HG02981 (cell line): ENCODE measurements at regions not wholly inside any gene's neighbourhood (a gene's known extent, or its start where the extent isn't known, plus 50 kb on each side); places are given as distances from the start of the nearest gene placed in this dataset.
"Not testable (repeated sequence)": the region's sequence is repeated elsewhere in the genome, so short reads cannot be mapped to it uniquely, and the experiment has no call there.

Experiments
- ATAC-seq: cut with Tn5 transposase; IDR thresholded peaks from one replicate; pipeline ENCODE4 v1.9.1; 2021; ENCODE audit warnings: mild to moderate bottlenecking, moderate library complexity; ENCODE audit not compliant: unreplicated experiment

DNA sequence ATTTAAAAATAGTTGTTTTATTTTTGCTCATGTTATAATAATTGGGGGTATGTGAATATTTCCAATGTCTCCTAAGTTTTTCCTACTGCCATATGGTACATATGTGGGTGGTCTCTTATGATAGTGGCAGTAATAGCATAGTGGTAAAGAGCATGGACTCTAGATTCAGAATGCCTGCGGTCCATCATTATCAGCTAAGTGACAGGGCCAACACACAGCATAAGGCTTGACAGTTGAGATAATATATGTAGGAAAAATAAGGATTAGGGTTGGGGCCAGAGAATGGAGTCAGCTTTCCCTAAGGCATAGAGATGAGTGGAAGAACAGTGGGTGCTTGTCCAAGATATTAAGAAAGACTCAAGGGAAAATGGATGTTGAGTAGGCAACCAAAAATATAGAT lies 2707.5 kb downstream of the PCDH7 start:
- ATAC-seq = no peak

DNA sequence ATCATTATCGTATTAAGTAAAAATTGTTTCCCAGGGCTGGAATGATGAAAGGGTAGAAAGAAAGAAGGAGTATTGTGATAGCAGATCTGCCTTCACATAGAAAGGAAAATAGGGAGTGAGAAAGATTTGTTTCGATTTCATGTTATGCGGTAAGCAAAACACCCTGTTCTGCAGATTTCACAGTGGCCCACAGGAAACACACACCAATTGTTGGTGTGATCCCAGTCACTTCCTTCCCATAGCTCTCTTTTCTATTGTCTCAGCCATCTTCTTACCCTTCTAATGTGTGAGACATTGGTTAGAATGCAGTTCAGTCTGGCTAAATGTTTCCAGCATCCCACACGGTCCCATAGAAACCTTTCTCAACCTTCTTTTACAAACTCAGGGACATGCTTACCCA lies 2709.8 kb downstream of the PCDH7 start:
- ATAC-seq = no peak

DNA sequence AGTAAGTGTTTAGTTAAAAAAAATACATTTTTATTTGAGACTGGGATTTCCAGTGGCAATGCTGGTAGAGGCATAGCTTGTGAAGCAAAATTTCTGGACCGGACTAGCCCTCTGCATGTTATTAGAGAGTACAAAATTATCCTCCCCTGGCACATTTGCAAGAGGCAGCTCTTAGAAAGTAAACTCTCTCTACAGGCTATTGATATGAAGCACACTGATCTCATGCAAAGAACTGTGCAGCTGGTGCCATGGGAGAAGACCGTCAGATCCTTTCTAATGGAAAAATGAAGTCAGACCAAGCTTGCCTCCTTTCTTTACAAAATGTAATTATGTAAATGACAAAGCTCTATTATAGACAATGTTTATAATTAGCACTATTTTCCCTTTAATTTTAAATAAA lies 2717.2 kb downstream of the PCDH7 start:
- no peak for ATAC-seq

DNA sequence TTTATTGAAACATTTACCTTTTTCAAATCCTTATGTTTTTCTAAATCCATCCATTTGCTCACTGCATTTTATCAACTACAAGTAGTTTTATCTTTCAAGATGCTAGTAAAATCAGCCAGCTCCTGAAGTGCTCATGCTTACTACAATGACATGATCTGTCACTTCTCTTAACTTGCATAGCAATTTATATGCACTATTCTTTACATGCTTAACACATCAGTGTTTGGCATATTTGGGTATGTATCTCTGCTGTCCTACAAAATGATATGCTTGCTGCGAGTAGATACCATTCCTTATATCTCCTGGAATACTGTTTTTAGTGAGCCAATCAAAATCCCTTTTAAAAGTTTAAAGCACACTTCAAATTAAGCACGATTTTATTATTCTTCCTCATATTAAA lies 2726.8 kb downstream of the PCDH7 start:
- no peak for ATAC-seq

DNA sequence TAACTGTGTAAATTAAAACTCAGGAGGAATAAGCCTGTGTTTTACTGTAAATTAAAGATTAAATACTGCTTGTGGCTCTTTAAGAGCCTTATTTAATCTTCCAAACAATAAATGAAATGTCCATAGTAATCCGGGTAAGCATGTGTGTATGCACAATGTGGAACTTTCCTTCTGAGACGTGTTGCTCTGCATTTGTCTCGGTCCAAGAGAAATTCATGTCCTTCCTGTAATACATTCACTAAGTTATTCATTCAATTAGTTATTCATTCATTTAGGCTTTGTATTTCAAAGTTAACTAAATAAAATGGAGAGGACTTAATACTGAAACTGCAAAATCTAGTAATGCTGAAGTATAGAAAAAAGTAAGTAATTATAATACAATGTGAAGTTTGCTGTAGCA lies 2728.8 kb downstream of the PCDH7 start:
- ATAC-seq = no peak

DNA sequence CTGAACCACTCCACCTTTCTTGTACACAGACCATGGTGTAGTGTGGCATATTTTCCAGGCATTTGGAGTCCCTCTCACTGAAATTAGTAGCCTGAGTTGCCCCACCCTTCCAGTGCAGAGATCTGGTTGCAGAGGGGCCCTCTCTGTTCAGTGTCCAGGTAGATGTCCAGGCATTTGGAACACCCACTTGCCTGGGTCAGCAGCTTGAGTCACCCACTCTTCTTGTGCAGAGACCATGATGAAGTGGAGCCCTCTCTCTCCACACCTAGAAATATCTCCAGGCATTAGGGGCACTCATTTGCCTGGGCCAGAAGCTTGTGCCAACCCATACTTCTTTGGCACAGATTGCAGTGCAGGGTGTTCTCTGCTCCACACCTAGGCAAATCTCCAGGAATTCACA lies 2733.3 kb downstream of the PCDH7 start:
- no peak for ATAC-seq

DNA sequence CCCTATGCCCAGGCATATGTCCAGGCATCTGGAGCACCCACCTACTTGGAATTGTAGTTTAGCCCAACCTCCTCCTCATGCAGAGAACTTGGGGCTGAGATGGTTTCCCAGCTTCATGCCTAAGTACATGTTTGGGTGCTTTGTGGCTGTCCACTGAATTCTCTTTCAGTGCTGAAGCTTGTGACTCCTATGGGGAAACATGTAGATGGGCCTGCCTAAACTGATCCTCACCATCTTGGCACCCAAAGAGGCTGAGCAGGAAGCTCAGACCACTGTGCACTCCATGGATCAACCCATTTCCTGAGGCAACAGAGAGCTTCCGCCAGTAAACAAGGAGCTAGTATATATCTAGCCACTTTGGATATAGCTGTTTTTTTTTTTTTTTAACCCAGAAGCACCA lies 2733.7 kb downstream of the PCDH7 start:
- ATAC-seq = no peak

DNA sequence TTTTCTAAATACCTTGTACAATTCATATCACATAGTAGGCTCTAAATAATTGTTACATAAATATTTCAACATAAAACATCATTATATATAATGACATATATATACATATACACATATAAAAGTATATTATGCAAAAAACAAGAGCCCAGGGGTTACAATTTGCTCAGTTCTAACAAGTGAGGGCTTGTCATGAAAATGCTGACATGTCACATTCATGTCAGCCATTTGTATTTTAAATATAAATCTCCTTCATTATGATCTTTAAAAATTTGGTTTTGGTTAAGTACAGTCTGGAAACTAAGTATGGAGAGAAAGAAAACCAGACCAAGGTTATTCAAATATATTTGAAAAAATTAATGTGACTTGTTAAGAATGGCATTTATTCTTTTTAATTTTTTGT lies 2745.4 kb downstream of the PCDH7 start:
- no peak for ATAC-seq

DNA sequence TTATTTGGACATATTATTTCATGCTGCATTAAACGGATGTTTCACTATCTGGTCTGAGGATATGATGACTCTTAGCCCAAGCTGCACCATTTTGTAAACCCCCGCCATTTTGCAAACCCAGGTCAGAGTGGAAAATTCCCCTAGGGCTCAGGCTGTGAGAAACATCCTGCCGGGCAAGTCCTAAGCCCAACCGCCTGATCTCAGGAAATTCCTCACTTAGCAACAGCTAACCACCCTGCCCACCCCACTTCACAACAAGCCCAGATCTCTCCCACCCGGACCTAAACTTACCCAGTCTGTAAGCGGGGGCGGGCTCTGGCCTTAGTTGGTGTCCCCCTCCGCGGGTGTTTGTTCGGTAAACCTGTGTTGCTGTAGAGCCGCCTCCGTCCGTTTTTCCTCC lies 2747.1 kb downstream of the PCDH7 start:
- ATAC-seq = no peak

DNA sequence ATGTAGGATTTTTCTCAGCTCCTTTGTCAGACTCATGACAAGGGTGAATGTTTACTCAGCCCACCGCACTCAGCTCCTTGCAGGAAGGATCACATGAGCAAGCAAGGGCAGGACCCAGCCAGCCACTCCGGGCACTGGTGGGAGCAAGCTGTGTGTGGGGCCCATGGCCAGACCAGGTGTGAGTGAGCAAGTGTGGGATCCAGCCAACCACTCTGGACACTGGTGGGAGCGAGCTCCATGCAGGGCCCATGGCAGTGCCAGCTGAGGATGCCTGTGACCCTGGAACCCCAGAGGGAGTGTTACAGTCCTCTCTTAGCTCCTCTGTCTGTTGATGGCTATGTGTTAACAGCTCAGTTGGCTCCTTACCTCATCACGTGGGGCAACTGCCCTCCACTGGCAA lies 2750.6 kb downstream of the PCDH7 start:
- no peak for ATAC-seq

DNA sequence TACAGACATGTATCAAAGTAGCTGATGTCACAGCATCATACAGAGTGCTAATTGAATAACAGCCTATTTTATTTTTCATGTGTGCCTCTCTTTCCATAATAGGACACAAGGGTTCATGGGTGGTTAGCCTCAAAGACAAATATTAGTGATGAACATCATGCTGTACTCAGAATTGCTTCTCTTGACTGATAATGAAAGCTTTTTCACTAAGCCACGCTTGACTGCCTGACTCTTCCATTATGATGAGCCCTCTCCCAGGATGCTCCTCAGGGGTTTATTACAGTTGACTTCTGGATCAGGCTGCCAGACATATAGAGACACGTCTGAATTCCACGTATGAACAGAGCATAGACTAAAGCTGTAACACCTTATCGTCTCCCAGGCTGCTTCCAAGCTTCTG lies 2757.5 kb downstream of the PCDH7 start:
- no peak for ATAC-seq

DNA sequence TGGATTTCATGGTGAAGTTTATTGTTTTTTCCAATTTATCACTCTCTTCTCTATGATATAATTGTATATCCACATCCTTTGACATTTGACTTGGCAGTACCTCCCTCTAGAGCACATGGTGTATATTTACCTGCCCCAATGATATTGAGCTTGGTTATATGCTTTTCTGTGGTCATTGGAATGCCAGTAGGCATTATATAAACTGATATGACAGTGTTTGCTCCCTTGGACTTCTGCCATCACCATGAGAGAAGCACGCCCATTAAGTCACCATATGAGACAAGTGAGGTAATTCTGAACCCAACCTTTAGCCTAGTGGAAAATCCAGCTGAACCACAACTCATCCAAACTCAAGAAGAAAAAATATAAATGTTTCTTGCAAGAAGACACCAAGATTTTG lies 2761.5 kb downstream of the ARAP2 start:
- ATAC-seq = no peak

DNA sequence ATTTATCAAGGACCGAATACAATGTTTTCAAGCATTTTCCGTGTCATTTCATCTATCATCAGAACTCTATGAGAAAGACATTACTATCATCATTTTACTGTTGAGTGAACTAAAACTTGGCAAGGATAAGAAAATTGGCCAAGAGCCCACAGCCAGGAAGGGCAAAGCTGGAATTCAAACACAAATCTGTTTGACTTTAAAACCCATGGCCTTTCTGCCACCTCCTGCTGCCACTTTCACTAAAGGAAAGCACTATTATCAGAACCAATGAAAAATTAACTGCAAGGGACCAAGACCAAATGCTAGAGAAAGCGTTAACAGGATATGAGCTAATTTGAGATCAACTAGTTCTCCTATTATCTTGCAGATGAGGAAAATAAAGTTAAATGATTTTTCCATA lies 2759.2 kb downstream of the ARAP2 start:
- ATAC-seq = no peak

DNA sequence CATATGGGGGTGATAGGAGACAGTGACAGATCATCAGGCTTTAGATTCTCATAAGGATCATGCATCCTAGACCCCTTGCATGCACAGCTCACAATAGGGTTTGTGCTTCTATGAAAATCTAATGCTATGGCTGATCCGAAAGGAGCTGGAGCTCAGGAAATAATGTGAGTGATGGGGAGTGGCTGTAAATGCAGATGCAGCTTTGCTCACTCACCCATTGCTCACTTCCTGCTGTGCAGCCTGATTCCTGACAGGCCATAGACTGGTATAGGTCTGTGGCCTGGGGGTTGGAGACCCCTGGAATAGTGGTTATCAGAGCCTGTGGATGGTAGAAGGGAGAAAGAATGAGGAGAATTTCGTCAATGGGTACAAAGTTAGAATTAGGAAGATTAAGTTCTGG lies 2751.1 kb downstream of the ARAP2 start:
- ATAC-seq = no peak

DNA sequence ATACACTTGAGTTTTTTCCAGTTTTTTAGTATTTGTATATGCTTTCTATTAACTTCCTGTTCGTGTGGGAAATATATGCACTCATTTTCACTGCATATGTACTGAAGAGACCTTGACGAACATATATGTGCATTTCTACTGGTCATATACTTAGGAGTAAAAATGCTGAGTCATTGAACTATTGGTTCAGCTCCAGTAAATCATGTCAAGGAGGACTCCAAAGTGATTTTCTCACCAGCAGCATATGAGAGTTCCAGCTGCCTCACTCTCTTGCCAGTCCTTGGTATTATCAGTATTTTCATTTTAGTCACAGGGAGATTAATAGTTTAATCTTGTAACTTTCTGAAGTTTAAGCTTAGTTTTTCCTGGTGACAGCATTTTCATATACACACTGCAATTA lies 2750.2 kb downstream of the ARAP2 start:
- no peak for ATAC-seq

DNA sequence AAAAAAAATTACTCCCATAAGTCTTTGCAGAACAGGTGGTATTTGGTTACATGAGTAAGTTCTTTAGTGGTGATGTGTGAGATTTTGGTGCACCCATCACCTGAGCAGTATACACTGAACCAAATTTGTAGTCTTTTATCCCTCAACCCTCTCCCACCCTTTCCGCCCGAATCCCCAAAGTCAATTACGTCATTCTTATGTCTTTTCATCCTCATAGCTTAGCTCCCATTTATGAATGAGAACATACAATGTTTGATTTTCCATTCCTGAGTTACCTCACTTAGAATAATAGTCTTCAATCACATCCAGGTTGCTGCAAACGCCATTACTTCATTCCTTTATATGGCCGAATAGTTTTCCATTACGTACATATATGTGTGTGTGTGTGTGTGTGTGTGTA lies 2742.7 kb downstream of the ARAP2 start:
- not testable (repeated sequence) for ATAC-seq

DNA sequence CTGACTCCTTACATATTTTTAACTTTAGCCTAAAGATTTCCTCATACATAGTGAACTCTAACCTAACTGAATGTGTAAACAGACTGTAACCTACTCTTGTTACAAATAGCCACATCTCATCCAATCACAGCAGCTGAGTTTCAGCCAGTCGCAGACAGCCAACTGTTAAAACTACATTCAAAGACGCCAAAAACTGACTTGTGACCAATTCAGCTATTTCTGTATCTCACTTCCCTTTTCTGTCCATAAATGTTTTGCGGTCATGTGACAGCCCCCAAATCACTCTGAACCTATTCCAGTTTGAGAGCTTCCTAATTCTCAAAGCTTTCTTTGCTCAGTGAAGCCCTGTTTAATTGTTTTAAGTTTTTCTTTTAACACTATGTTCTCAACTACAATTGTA lies 2731.9 kb downstream of the ARAP2 start:
- ATAC-seq = peak; percentile 66

DNA sequence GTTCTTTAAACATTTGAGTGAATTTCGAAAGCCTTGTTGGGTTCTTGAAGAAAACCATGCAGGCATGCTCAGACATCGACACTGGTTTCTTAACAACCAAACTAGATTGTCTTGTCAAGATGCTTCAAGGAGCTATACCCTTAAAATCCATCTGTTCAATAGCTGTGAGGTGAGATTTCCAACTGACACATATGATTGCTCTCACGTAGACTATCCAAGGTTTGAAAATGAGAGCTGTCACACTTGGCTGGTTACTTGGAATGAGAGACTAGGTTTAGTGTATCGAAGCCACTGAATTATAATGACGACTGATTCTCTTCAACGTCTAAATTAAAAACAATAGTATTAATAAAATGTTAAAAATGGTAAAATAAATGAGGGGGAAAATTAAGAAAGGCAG lies 2725.5 kb downstream of the ARAP2 start:
- ATAC-seq = no peak

DNA sequence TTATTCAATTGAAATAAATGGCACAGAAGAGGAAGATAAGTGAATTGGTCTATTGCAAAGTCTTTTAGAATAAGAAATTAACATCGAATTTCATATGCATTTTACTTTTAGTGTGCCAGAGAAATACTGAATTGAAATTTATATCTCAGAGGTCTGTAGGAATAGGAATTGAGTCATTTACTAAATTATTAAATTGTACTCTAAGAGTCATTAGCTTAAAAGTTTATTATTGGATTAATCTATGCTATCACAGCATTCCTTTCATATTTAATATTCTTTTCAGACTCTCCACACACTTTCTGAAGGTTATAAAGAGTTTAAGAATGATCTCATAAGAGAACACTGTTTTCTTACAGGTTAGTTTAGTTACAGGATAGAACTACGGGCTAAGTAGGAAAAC lies 2711.5 kb downstream of the ARAP2 start:
- ATAC-seq = no peak

DNA sequence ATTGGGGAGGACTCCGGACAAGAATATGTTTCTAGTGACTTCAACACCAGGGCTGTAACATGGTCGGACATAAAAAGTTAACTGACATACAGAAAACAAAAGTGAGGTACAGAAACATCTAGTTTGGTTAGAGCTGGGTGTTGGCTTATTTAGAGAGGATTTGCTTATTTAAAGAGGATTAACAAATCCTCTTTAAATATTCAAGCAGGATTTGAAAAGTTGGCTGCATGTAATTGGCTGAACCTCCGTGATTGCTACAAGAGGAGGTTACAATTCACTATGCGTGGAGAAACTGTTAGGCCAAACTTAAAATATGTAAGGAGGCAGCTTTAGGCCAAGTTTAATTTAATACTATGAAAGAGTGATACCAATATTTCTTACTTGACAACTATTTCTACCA lies 2707.4 kb downstream of the ARAP2 start:
- no peak for ATAC-seq

DNA sequence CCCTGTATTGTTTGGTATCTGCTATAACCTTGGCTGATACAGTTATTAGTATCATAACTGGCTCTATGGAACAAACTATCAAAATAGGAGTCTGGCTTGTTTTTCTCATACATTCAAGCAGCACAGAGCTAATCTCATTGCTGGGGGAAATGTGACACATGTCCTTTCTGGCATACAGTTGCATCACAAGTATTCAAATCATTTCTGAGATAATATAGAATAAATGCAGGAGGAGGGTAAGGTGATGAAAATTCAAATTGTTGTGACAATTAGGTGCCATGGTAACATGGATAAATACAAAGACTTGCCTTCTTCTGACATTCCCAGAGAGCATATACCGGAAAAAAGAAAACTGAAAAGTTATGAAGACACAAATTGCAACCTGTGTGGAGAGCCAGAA lies 2706.8 kb downstream of the ARAP2 start:
- ATAC-seq = no peak

DNA sequence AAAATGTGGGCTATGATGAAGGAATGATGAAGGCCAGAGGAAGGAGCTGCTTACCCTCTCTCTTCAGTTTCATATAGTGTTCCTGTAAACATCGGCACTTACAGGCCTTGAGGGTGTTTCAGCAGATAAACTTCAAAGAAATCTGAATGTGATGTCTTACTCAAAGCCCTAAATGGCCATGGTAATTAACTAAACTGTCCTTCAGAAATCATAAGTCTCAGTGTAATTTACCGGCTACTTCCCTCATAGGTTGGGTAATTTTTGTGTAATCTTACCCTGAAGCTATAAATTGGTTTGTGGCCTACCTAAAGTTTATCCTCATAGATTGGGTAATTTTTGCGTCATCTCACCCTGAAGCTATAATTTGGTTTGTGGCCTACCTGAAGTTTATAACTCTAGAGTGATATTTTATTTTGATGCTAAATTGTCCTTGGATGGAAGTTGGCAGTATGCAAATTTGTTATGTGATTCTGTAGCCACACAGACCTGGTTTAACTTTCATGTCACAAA lies 2700.3 kb downstream of the ARAP2 start:
- no peak for ATAC-seq

DNA sequence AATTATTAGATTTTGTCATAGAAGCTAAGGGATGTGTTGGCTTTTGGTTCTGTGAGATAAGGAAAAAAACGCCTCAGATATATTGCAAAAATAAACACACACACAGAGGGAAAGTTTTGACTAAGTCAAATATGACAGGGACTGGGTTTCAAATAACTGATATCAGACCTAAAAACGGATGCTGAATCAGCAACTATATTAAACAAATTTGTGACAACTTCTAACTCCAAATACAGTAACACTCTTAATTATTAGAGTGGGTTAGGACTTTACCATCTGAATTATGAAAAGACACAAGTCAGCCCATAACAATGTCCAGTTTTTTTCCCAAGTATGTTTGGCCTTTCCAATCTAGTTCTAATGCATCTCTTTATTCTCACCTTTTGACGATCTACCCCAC lies 2693.1 kb downstream of the ARAP2 start:
- ATAC-seq = no peak

DNA sequence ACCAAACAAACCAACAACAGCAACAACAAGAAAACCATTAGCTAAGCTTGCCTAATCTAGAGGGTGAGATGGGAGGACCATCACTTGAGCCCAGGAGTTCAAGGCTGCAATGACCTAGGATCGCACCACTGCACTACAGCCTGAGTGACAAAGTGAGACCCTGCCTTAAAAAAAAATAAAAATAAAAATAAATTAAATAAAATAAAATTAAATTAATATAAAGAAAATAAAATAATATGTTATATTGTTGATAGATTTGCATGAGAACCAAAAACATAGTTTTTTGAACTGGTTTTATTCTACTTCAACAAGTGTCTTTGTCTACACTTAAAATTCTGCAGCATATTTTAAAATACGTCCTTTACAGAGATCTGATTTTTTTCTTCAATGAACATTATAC lies 2683.1 kb downstream of the ARAP2 start:
- ATAC-seq = no peak
